ENCODE measurements at regions not wholly inside any gene's neighbourhood (a gene's known extent, or its start where the extent isn't known, plus 50 kb on each side); places are given as distances from the start of the nearest gene placed in this dataset.

- H3K4me3 Mint-ChIP-seq (ENCODE audit: unreplicated experiment) = no peak overlapping the region
- H3K4me1 Mint-ChIP-seq (ENCODE audit: unreplicated experiment) = no peaks in the 10 kb centered on the region
- no peak for TF ChIP-seq CTCF (IDR thresholded peaks at IDR 0.05; ENCODE audit: unreplicated experiment)
- no peaks in the 10 kb centered on the region for H3K36me3 Mint-ChIP-seq (ENCODE audit: low read depth, unreplicated experiment)
- H3K27me3 Mint-ChIP-seq (ENCODE audit: unreplicated experiment) = peaks cover 2% of the 10 kb centered on the region
- DNase-seq (ENCODE audit: low spot score) = no peak
- no peaks in the 10 kb centered on the region for H3K9me3 Mint-ChIP-seq (ENCODE audit: unreplicated experiment)
- no peak overlapping the region for H3K27ac Mint-ChIP-seq (ENCODE audit: unreplicated experiment)
Observed at GRCh38 chr19:32289566-32290210, 55.7 kb upstream of the ZNF507 start.

- Mint-ChIP-seq H3K36me3 (ENCODE audit: low read depth, unreplicated experiment) (no peaks in the 10 kb centered on the region), H3K4me1 (ENCODE audit: unreplicated experiment) (no peaks in the 10 kb centered on the region), H3K27me3 (ENCODE audit: unreplicated experiment) (peaks cover 2% of the 10 kb centered on the region), H3K9me3 (ENCODE audit: unreplicated experiment) (no peaks in the 10 kb centered on the region), H3K4me3 (ENCODE audit: unreplicated experiment) (no peak overlapping the region), H3K27ac (ENCODE audit: unreplicated experiment) (no peak overlapping the region)
- TF ChIP-seq CTCF (IDR thresholded peaks at IDR 0.05; ENCODE audit: unreplicated experiment) = no peak
- DNase-seq (ENCODE audit: low spot score) = no peak
Observed at GRCh38 chr19:32291876-32292275, 53.5 kb upstream of the ZNF507 start.

- Mint-ChIP-seq H3K4me1 (ENCODE audit: unreplicated experiment) (no peaks in the 10 kb centered on the region), H3K36me3 (ENCODE audit: low read depth, unreplicated experiment) (no peaks in the 10 kb centered on the region), H3K27ac (ENCODE audit: unreplicated experiment) (no peak overlapping the region), H3K9me3 (ENCODE audit: unreplicated experiment) (no peaks in the 10 kb centered on the region), H3K27me3 (ENCODE audit: unreplicated experiment) (no peaks in the 10 kb centered on the region), H3K4me3 (ENCODE audit: unreplicated experiment) (no peak overlapping the region)
- no peak for TF ChIP-seq CTCF (IDR thresholded peaks at IDR 0.05; ENCODE audit: unreplicated experiment)
- DNase-seq (ENCODE audit: low spot score) = no peak
Observed at GRCh38 chr19:32294871-32295438, 50.5 kb upstream of the ZNF507 start.

Data from endothelial cell (in vitro differentiated cells).